DOHH2 (cell line): ENCODE measurements at regions not wholly inside any gene's neighbourhood (a gene's known extent, or its start where the extent isn't known, plus 50 kb on each side); places are given as distances from the start of the nearest gene placed in this dataset.

ENCODE experiments used
- H3F3A ChIP-seq: fragments of 200-600 bp; sonication (generic), shearing (Covaris generic); 2 replicates; pipeline ENCODE4 v1.6.0; 2016; ENCODE audit warnings: antibody characterized with exemption, mild to moderate bottlenecking; ENCODE audit not compliant: control insufficient read depth, insufficient read depth
- H3K27ac ChIP-seq: fragments of 200-600 bp; sonication (generic); 2 replicates; pipeline ENCODE4 v1.5.1; 2014; ENCODE audit warnings: low read depth, mild to moderate bottlenecking, low read length, moderate library complexity
- H3K27me3 ChIP-seq: fragments of 200-600 bp; sonication (generic); 2 replicates; pipeline ENCODE4 v1.6.1; 2014; ENCODE audit warnings: mild to moderate bottlenecking, low read length, mixed read lengths; ENCODE audit not compliant: control insufficient read depth
- H3K36me3 ChIP-seq: fragments of 200-600 bp; sonication (generic); 2 replicates; pipeline ENCODE4 v1.6.1; 2014; ENCODE audit warnings: mild to moderate bottlenecking, low read length, moderate library complexity, mixed read lengths; ENCODE audit not compliant: control insufficient read depth
- H3K4me1 ChIP-seq: fragments of 200-600 bp; sonication (generic); 2 replicates; pipeline ENCODE4 v1.6.1; 2014; ENCODE audit warnings: mild to moderate bottlenecking, low read length, mixed read lengths; ENCODE audit not compliant: control insufficient read depth
- H3K4me2 ChIP-seq: fragments of 200-600 bp; sonication (generic); 2 replicates; pipeline ENCODE4 v1.6.0; 2014; ENCODE audit warnings: mild to moderate bottlenecking, low read length, moderate library complexity
- H3K4me3 ChIP-seq: fragments of 200-600 bp; sonication (generic); 2 replicates; pipeline ENCODE4 v1.5.1; 2014; ENCODE audit warnings: mild to moderate bottlenecking, low read length, mixed read lengths
- H3K79me2 ChIP-seq: fragments of 200-600 bp; sonication (generic); 2 replicates; pipeline ENCODE4 v1.6.1; 2014; ENCODE audit warnings: mild to moderate bottlenecking, low read length, mixed read lengths; ENCODE audit not compliant: control insufficient read depth
- H3K9me2 ChIP-seq: fragments of 200-600 bp; sonication (generic); replicated peaks from 2 replicates; pipeline ENCODE4 v1.6.1; 2014; ENCODE audit warnings: mild to moderate bottlenecking, low read length, mixed read lengths; ENCODE audit not compliant: control insufficient read depth
- H3K9me3 ChIP-seq: fragments of 200-600 bp; sonication (generic); 2 replicates; pipeline ENCODE4 v1.6.1; 2014; ENCODE audit warnings: antibody characterized with exemption, low read length, mixed read lengths; ENCODE audit not compliant: control insufficient read depth, insufficient read depth
- H4K20me1 ChIP-seq: fragments of 200-600 bp; sonication (generic); 2 replicates; pipeline ENCODE4 v1.6.0; 2014; ENCODE audit warnings: low read depth, mild to moderate bottlenecking, antibody characterized with exemption, low read length, moderate library complexity; ENCODE audit not compliant: control insufficient read depth, insufficient read depth
- CTCF ChIP-seq: fragments of 200-600 bp; sonication (generic); IDR thresholded peaks from one replicate; pipeline ENCODE4 v1.5.1; 2014; ENCODE audit warnings: antibody characterized with exemption, mild to moderate bottlenecking, low read depth, low read length; ENCODE audit not compliant: poor library complexity, severe bottlenecking
- EZH2phosphoT487 ChIP-seq: fragments of 200-600 bp; sonication (generic); IDR thresholded peaks from 2 replicates; pipeline ENCODE4 v1.6.1; 2017; ENCODE audit warnings: borderline replicate concordance, mild to moderate bottlenecking, antibody characterized with exemption, low read length, moderate library complexity, mixed read lengths

- Histone ChIP-seq H3K4me2 (no peak overlapping the region), H3K9me3 (no peaks in the 10 kb centered on the region), H3K9me2 (no peaks in the 10 kb centered on the region), H3F3A (no peaks in the 10 kb centered on the region), H3K27ac (no peak overlapping the region), H3K4me1 (no peaks in the 10 kb centered on the region), H3K4me3 (no peak overlapping the region), H3K27me3 (no peaks in the 10 kb centered on the region), H4K20me1 (no peaks in the 10 kb centered on the region), H3K36me3 (no peaks in the 10 kb centered on the region), H3K79me2 (no peaks in the 10 kb centered on the region)
- TF ChIP-seq EZH2phosphoT487 (no peak), CTCF (no peak)
Measured at GRCh38 chr11:104526006-104526405, 362.1 kb upstream of the PDGFD start.

GRCh38 chr11:104525416-104525815 is 361.5 kb upstream of the PDGFD start:
- H3K4me1 ChIP-seq = no peaks in the 10 kb centered on the region
- no peaks in the 10 kb centered on the region for H4K20me1 ChIP-seq
- no peaks in the 10 kb centered on the region for H3K36me3 ChIP-seq
- no peak overlapping the region for H3K4me3 ChIP-seq
- H3K79me2 ChIP-seq = no peaks in the 10 kb centered on the region
- no peak overlapping the region for H3K27ac ChIP-seq
- no peaks in the 10 kb centered on the region for H3F3A ChIP-seq
- no peaks in the 10 kb centered on the region for H3K9me2 ChIP-seq
- no peak for TF ChIP-seq EZH2phosphoT487
- TF ChIP-seq CTCF = no peak
- no peaks in the 10 kb centered on the region for H3K27me3 ChIP-seq
- H3K4me2 ChIP-seq = no peak overlapping the region
- H3K9me3 ChIP-seq = no peaks in the 10 kb centered on the region

- no peak overlapping the region for H3K27ac ChIP-seq
- no peaks in the 10 kb centered on the region for H4K20me1 ChIP-seq
- no peak overlapping the region for H3K4me3 ChIP-seq
- no peaks in the 10 kb centered on the region for H3K4me1 ChIP-seq
- H3K27me3 ChIP-seq = no peaks in the 10 kb centered on the region
- no peaks in the 10 kb centered on the region for H3K9me3 ChIP-seq
- no peaks in the 10 kb centered on the region for H3K36me3 ChIP-seq
- no peaks in the 10 kb centered on the region for H3K79me2 ChIP-seq
- H3K4me2 ChIP-seq = no peak overlapping the region
- no peaks in the 10 kb centered on the region for H3F3A ChIP-seq
- no peaks in the 10 kb centered on the region for H3K9me2 ChIP-seq
- TF ChIP-seq CTCF (no peak), EZH2phosphoT487 (no peak)
Measured at GRCh38 chr11:104524254-104524653, 360.3 kb upstream of the PDGFD start.

GRCh38 chr11:104523611-104524010 is 359.7 kb upstream of the PDGFD start:
- H3K36me3 ChIP-seq = no peaks in the 10 kb centered on the region
- H3K79me2 ChIP-seq = no peaks in the 10 kb centered on the region
- no peak overlapping the region for H3K27ac ChIP-seq
- H3K27me3 ChIP-seq = no peaks in the 10 kb centered on the region
- H3K4me2 ChIP-seq = no peak overlapping the region
- H3K9me3 ChIP-seq = no peaks in the 10 kb centered on the region
- H4K20me1 ChIP-seq = no peaks in the 10 kb centered on the region
- H3F3A ChIP-seq = no peaks in the 10 kb centered on the region
- no peak overlapping the region for H3K4me3 ChIP-seq
- H3K9me2 ChIP-seq = no peaks in the 10 kb centered on the region
- no peaks in the 10 kb centered on the region for H3K4me1 ChIP-seq
- TF ChIP-seq CTCF (no peak), EZH2phosphoT487 (no peak)
